BJ (cell line): ENCODE measurements at regions not wholly inside any gene's neighbourhood (a gene's known extent, or its start where the extent isn't known, plus 50 kb on each side); places are given as distances from the start of the nearest gene placed in this dataset.

Source experiments
- CTCF ChIA-PET: fragments of 350-600 bp; formaldehyde crosslinking; extraction: SDS; loops from one replicate; lab custom pipeline; 2021; ENCODE audit warnings: antibody characterized with exemption, inconsistent platforms; lab: Yijun Ruan, JAX
- POLR2A ChIA-PET: fragments of 300-600 bp; sonication (Branson Sonifier 250); formaldehyde crosslinking; extraction: SDS; loops from one replicate; lab custom pipeline; 2021; ENCODE audit warnings: antibody characterized with exemption; lab: Charles Lee
- DNase-seq: peaks from one replicate; pipeline ENCODE4 v3.0.0-alpha.2; 2011; ENCODE audit warnings: low read depth
- H3K27me3 ChIP-seq: 2 replicates; pipeline ENCODE4 v1.6.0; 2011; ENCODE audit warnings: low read length; ENCODE audit not compliant: control insufficient read depth, insufficient read depth
- H3K36me3 ChIP-seq: 2 replicates; pipeline ENCODE4 v1.5.1; 2011; ENCODE audit warnings: low read length; ENCODE audit not compliant: control insufficient read depth, insufficient read depth
- H3K4me3 ChIP-seq: 2 replicates; pipeline ENCODE4 v1.5.1; 2011; ENCODE audit warnings: low read depth, mild to moderate bottlenecking, control low read depth, low read length
- CTCF ChIP-seq: IDR thresholded peaks from 2 replicates; pipeline ENCODE4 v1.5.1; 2011; ENCODE audit warnings: low read depth, mild to moderate bottlenecking, control low read depth, inconsistent platforms, low read length, moderate library complexity; ENCODE audit not compliant: insufficient read depth

- DNase-seq, result no peak
- no peak for TF ChIP-seq CTCF
- H3K4me3 ChIP-seq, result no peak overlapping the region
- H3K27me3 ChIP-seq, result peaks cover 3% of the 10 kb centered on the region
- ChIA-PET POLR2A (no interaction called here), CTCF (interaction anchor here (0.7 to 1.3 kb wide), 4 partner anchors 24 to 363 kb away, joined by 3 read pairs; no protein-coding TSS in a partner anchor)
- no peaks in the 10 kb centered on the region for H3K36me3 ChIP-seq
Observed at GRCh38 chr21:32834211-32834915, 62.8 kb upstream of the PAXBP1 start.

- peaks cover 5% of the 10 kb centered on the region for H3K27me3 ChIP-seq
- no peak for DNase-seq
- ChIA-PET CTCF (interaction anchor here (0.7 to 1.3 kb wide), 3 partner anchors 23 to 362 kb away, joined by 3 read pairs; no protein-coding TSS in a partner anchor), POLR2A (no interaction called here)
- H3K4me3 ChIP-seq, result no peak overlapping the region
- H3K36me3 ChIP-seq, result no peaks in the 10 kb centered on the region
- TF ChIP-seq CTCF, result no peak
Observed at GRCh38 chr21:32834916-32835235, 63.3 kb upstream of the PAXBP1 start.

- H3K27me3 ChIP-seq, result peaks cover 4% of the 10 kb centered on the region; the same call in 1 of the 2 replicates
- TF ChIP-seq CTCF, result no peak
- ChIA-PET POLR2A (no interaction called here), CTCF (no interaction called here)
- no peaks in the 10 kb centered on the region for H3K36me3 ChIP-seq
- no peak overlapping the region for H3K4me3 ChIP-seq
- DNase-seq, result no peak
Observed at GRCh38 chr21:32842146-32842545, 70.6 kb upstream of the PAXBP1 start.

- no peaks in the 10 kb centered on the region for H3K36me3 ChIP-seq
- ChIA-PET CTCF (no interaction called here), POLR2A (no interaction called here)
- DNase-seq, result no peak
- H3K4me3 ChIP-seq, result no peak overlapping the region
- TF ChIP-seq CTCF, result no peak
- H3K27me3 ChIP-seq, result peaks cover 6% of the 10 kb centered on the region; the same call in 1 of the 2 replicates
Observed at GRCh38 chr21:32843561-32843960, 72.0 kb upstream of the PAXBP1 start.

GRCh38 chr21:32844076-32844475, 72.5 kb upstream of the PAXBP1 start:
- CTCF ChIA-PET, result no interaction called here
- no peak for DNase-seq
- Histone ChIP-seq H3K27me3 (peaks cover 6% of the 10 kb centered on the region; the same call in 1 of the 2 replicates), H3K4me3 (no peak overlapping the region), H3K36me3 (no peaks in the 10 kb centered on the region)
- POLR2A ChIA-PET, result no interaction called here
- no peak for TF ChIP-seq CTCF
